HCT116 (cell line): ENCODE measurements at regions not wholly inside any gene's neighbourhood (a gene's known extent, or its start where the extent isn't known, plus 50 kb on each side); places are given as distances from the start of the nearest gene placed in this dataset.

Experiments used
- ATAC-seq: fragments of 200-7000 bp; cut with Tn5 transposase; 2 replicates; pipeline ENCODE4 v1.9.1; 2020; ENCODE audit warnings: mild to moderate bottlenecking, moderate library complexity
- BruUV-seq: library from RNA; stranded (reverse); fragments of 400-500 nt; replicated peaks from 2 replicates; lab custom pipeline; 2021; lab: Mats Ljungman, UMichigan
- CTCF ChIA-PET: fragments of 300-600 bp; sonication (Branson Sonifier 250); formaldehyde crosslinking; loops from one replicate; lab custom pipeline; 2021; ENCODE audit warnings: antibody characterized with exemption; lab: Charles Lee
- POLR2A ChIA-PET: fragments of 300-600, 350-600 bp; sonication (Branson Sonifier 250); formaldehyde crosslinking; loops from one replicate; lab custom pipeline; 2021; ENCODE audit warnings: antibody characterized with exemption; lab: Charles Lee
- RAD21 ChIA-PET, 2 experiments: fragments of 300-600 bp; sonication (Branson Sonifier 250); formaldehyde crosslinking; loops; one replicate each; lab custom pipeline; 2023; ENCODE audit warnings: low total read pairs in 2 of 2; ENCODE audit not compliant: uncharacterized antibody in 2 of 2, unreplicated experiment in 2 of 2, low non-redundant PET in 1 of 2; lab: Charles Lee
- DNase-seq: peaks from one replicate; pipeline ENCODE4 v3.0.0-alpha.2; 2010; ENCODE audit warnings: low read depth, low spot score
- H2AFZ ChIP-seq: fragments of 200-600 bp; shearing (Covaris generic), sonication (generic); 2 replicates; pipeline ENCODE4 v1.6.1; 2017; ENCODE audit warnings: low read depth, mixed run types, mixed read lengths, antibody characterized with exemption, low read length; ENCODE audit not compliant: poor library complexity, severe bottlenecking
- H3K27ac ChIP-seq: 2 replicates; pipeline ENCODE4 v1.5.1; 2012; ENCODE audit warnings: low read depth, low read length
- H3K27me3 ChIP-seq: fragments of 200-600 bp; sonication (generic); 2 replicates; pipeline ENCODE4 v1.6.1; 2016; ENCODE audit warnings: mixed run types, low read length, mixed read lengths; ENCODE audit not compliant: insufficient read depth
- H3K36me3 ChIP-seq, 2 experiments: fragments of 200-500 bp in 1 of 2; fragments of 200-600 bp in 1 of 2; sonication (Bioruptor generic) in 1 of 2; sonication (generic) in 1 of 2; 2 replicates each; pipeline versions ENCODE4 v1.5.1 to v1.6.1; 2014 to 2016; ENCODE audit warnings: low read length in 2 of 2, inconsistent platforms in 1 of 2, mixed read lengths in 1 of 2, mixed run types in 1 of 2; ENCODE audit not compliant: insufficient read depth in 2 of 2, control insufficient read depth in 1 of 2
- H3K4me1 ChIP-seq, 2 experiments: fragments of 200-600 bp in 1 of 2; sonication (generic) in 1 of 2; 2 replicates each; pipeline versions ENCODE4 v1.5.1 to v1.6.1; 2012 to 2017; ENCODE audit warnings: low read length in 2 of 2, inconsistent platforms in 1 of 2, mild to moderate bottlenecking in 1 of 2, mixed read lengths in 1 of 2, mixed run types in 1 of 2, moderate library complexity in 1 of 2; ENCODE audit not compliant: insufficient read depth in 2 of 2, control insufficient read depth in 1 of 2
- H3K4me2 ChIP-seq: fragments of 200-600 bp; sonication (generic); 2 replicates; pipeline ENCODE4 v1.6.1; 2017; ENCODE audit warnings: mixed run types, low read length, mixed read lengths
- H3K4me3 ChIP-seq, 2 experiments: fragments of 200-600 bp in 1 of 2; sonication (generic) in 1 of 2; replicated peaks in 1 of 2; 2 replicates each; pipeline ENCODE4 v1.5.1; 2011 to 2016; ENCODE audit warnings: low read length in 2 of 2, control low read depth in 1 of 2, low read depth in 1 of 2, mild to moderate bottlenecking in 1 of 2, mixed read lengths in 1 of 2, mixed run types in 1 of 2
- H3K79me2 ChIP-seq: fragments of 200-600 bp; sonication (generic); 2 replicates; pipeline ENCODE4 v1.6.1; 2017; ENCODE audit warnings: mild to moderate bottlenecking, mixed run types, low read length, moderate library complexity, mixed read lengths; ENCODE audit not compliant: insufficient read depth
- H3K9ac ChIP-seq: fragments of 200-600 bp; sonication (generic); 2 replicates; pipeline ENCODE4 v1.6.1; 2016; ENCODE audit warnings: low read length, mixed read lengths
- H3K9me2 ChIP-seq: fragments of 200-600 bp; sonication (generic), shearing (Covaris generic); 2 replicates; pipeline ENCODE4 v1.6.1; 2017; ENCODE audit warnings: mixed run types, mild to moderate bottlenecking, moderate library complexity; ENCODE audit not compliant: insufficient read depth
- H3K9me3 ChIP-seq, 2 experiments: fragments of 200-500 bp in 1 of 2; fragments of 200-600 bp in 1 of 2; sonication (Bioruptor generic) in 1 of 2; sonication (generic) in 1 of 2; 2 replicates each; pipeline ENCODE4 v1.6.1; 2014 to 2017; ENCODE audit warnings: low read length in 2 of 2, mixed read lengths in 2 of 2, inconsistent platforms in 1 of 2, low read depth in 1 of 2, mild to moderate bottlenecking in 1 of 2, mixed run types in 1 of 2, moderate library complexity in 1 of 2; ENCODE audit not compliant: control insufficient read depth in 1 of 2, insufficient read depth in 1 of 2
- H4K20me1 ChIP-seq: fragments of 200-600 bp; sonication (generic), shearing (Covaris generic); 2 replicates; pipeline ENCODE4 v1.6.1; 2017; ENCODE audit warnings: mixed run types, mild to moderate bottlenecking, moderate library complexity; ENCODE audit not compliant: insufficient read depth
- ATF3 ChIP-seq: IDR thresholded peaks from 2 replicates; pipeline ENCODE4 v1.6.1; 2012
- CBX3 ChIP-seq: IDR thresholded peaks from 2 replicates; pipeline ENCODE4 v1.6.1; 2012; ENCODE audit warnings: low read depth
- CEBPB ChIP-seq: IDR thresholded peaks from 2 replicates; pipeline ENCODE4 v1.6.1; 2012; ENCODE audit warnings: low read depth
- EGR1 ChIP-seq: IDR thresholded peaks from 2 replicates; pipeline ENCODE4 v1.6.1; 2012; ENCODE audit warnings: low read depth
- ELF1 ChIP-seq: IDR thresholded peaks from 2 replicates; pipeline ENCODE4 v1.6.1; 2012; ENCODE audit warnings: low read depth, borderline replicate concordance
- EZH2 ChIP-seq: fragments of 200-600 bp; sonication (generic); IDR thresholded peaks from 2 replicates; pipeline ENCODE4 v1.6.1; 2017; ENCODE audit warnings: antibody characterized with exemption, mixed run types
- EZH2phosphoT487 ChIP-seq: fragments of 200-600 bp; IDR thresholded peaks from 2 replicates; pipeline ENCODE4 v1.6.1; 2018; ENCODE audit warnings: antibody characterized with exemption, borderline replicate concordance
- FOSL1 ChIP-seq: IDR thresholded peaks from 2 replicates; pipeline ENCODE4 v1.6.1; 2012; ENCODE audit warnings: low read depth
- JUND ChIP-seq: IDR thresholded peaks from 2 replicates; pipeline ENCODE4 v1.6.1; 2012
- POLR2A ChIP-seq: IDR thresholded peaks from 2 replicates; pipeline ENCODE4 v1.7.0; 2011; ENCODE audit warnings: borderline replicate concordance; ENCODE audit not compliant: insufficient read depth, insufficient read length; ENCODE audit errors: extremely low read depth
- REST ChIP-seq: IDR thresholded peaks from 2 replicates; pipeline ENCODE4 v1.6.1; 2012; ENCODE audit warnings: low read depth
- SIN3A ChIP-seq: IDR thresholded peaks from 2 replicates; pipeline ENCODE4 v1.6.1; 2012; ENCODE audit warnings: low read depth
- SP1 ChIP-seq: IDR thresholded peaks from 2 replicates; pipeline ENCODE4 v1.6.1; 2012; ENCODE audit warnings: low read depth
- TCF7L2 ChIP-seq: IDR thresholded peaks from 2 replicates; pipeline ENCODE4 v1.7.0; 2011; ENCODE audit warnings: borderline replicate concordance, inconsistent platforms; ENCODE audit not compliant: insufficient read depth, insufficient read length; ENCODE audit errors: extremely low read depth
- YY1 ChIP-seq: IDR thresholded peaks from 2 replicates; pipeline ENCODE4 v1.6.1; 2011; ENCODE audit warnings: low read length, low read depth, moderate library complexity, mild to moderate bottlenecking; ENCODE audit not compliant: insufficient replicate concordance; ENCODE audit errors: extremely low read depth
- ZBTB33 ChIP-seq: IDR thresholded peaks from 2 replicates; pipeline ENCODE4 v1.6.1; 2011; ENCODE audit warnings: mild to moderate bottlenecking, low read length, moderate library complexity; ENCODE audit not compliant: insufficient replicate concordance; ENCODE audit errors: extremely low read depth
- ZFX ChIP-seq: fragments of 450-650 bp; IDR thresholded peaks from 2 replicates; pipeline ENCODE4 v1.6.1; 2017
- ZNF274 ChIP-seq: fragments of 200-500 bp; sonication (Bioruptor generic); IDR thresholded peaks from 2 replicates; pipeline ENCODE4 v1.6.1; 2014; ENCODE audit warnings: mild to moderate bottlenecking, low read depth, low read length, inconsistent platforms
- intact Hi-C: fragments of 100-400 bp; cut with micrococcal nuclease; formaldehyde crosslinking; loops from 2 replicates; pipeline ENCODE4 v1.10.0; 2022
- TF ChIP-seq, protein P1 (sequence below), 3 experiments: fragments of 200-600 bp in 1 of 3; sonication (generic) in 1 of 3; IDR thresholded peaks in 2 of 3; conservative IDR thresholded peaks in 1 of 3; 2 replicates each; pipeline ENCODE4 v1.5.1; 2012 to 2017; ENCODE audit warnings: low read depth in 2 of 3, low read length in 2 of 3, antibody characterized with exemption in 1 of 3, borderline replicate concordance in 1 of 3, control low read depth in 1 of 3, mild to moderate bottlenecking in 1 of 3, mixed read lengths in 1 of 3, mixed run types in 1 of 3, moderate library complexity in 1 of 3; ENCODE audit not compliant: insufficient read depth in 1 of 3
- TF ChIP-seq, protein P2 (sequence below): IDR thresholded peaks from 2 replicates; pipeline ENCODE4 v1.6.1; 2012

- no TSS peak for BruUV-seq
- H3K36me3 ChIP-seq: no peaks in the 10 kb centered on the region
- intact Hi-C loops: no loop called here
- H3K9me3 ChIP-seq: no peaks in the 10 kb centered on the region
- H3K79me2 ChIP-seq: no peaks in the 10 kb centered on the region
- DNase-seq (no peak), ATAC-seq (no peak)
- H3K27ac ChIP-seq: no peak overlapping the region
- no peaks in the 10 kb centered on the region for H3K27me3 ChIP-seq
- H3K4me2 ChIP-seq: no peak overlapping the region
- POLR2A ChIA-PET: no interaction called here
- no peaks in the 10 kb centered on the region for H3K9me2 ChIP-seq
- H4K20me1 ChIP-seq: no peaks in the 10 kb centered on the region
- H3K4me3 ChIP-seq: no peak overlapping the region
- H3K4me1 ChIP-seq: no peaks in the 10 kb centered on the region
- RAD21 ChIA-PET: interaction anchor here in 1 of 2 experiments (0.6 kb wide), 1 partner anchor 258 kb away, joined by 3 read pairs; no protein-coding TSS in a partner anchor
- H3K9ac ChIP-seq: no peak overlapping the region
- CTCF ChIA-PET: no interaction called here
- H2AFZ ChIP-seq: no peak overlapping the region
- TF ChIP-seq EZH2phosphoT487 (no peak), ELF1 (no peak), ZFX (no peak), FOSL1 (peak; percentile 55), REST (no peak), EZH2 (no peak), CBX3 (no peak), SIN3A (no peak), ZBTB33 (no peak), POLR2A (no peak), TCF7L2 (no peak), ZNF274 (no peak), SP1 (0 out of 2 replicates have a peak, but pooled peaks have one; percentile 26), YY1 (no peak), CEBPB (no peak), EGR1 (no peak), ATF3 (no peak), JUND (no peak)
- TF ChIP-seq, protein P1, sequence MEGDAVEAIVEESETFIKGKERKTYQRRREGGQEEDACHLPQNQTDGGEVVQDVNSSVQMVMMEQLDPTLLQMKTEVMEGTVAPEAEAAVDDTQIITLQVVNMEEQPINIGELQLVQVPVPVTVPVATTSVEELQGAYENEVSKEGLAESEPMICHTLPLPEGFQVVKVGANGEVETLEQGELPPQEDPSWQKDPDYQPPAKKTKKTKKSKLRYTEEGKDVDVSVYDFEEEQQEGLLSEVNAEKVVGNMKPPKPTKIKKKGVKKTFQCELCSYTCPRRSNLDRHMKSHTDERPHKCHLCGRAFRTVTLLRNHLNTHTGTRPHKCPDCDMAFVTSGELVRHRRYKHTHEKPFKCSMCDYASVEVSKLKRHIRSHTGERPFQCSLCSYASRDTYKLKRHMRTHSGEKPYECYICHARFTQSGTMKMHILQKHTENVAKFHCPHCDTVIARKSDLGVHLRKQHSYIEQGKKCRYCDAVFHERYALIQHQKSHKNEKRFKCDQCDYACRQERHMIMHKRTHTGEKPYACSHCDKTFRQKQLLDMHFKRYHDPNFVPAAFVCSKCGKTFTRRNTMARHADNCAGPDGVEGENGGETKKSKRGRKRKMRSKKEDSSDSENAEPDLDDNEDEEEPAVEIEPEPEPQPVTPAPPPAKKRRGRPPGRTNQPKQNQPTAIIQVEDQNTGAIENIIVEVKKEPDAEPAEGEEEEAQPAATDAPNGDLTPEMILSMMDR (IDR thresholded peaks at IDR 0.05 in 2 of 3, conservative IDR thresholded peaks at IDR 0.05 in 1 of 3; ENCODE audit: borderline replicate concordance in 1 of 3, insufficient read depth in 1 of 3, low read depth in 2 of 3, low read length in 2 of 3): no peak
- TF ChIP-seq, protein P2, sequence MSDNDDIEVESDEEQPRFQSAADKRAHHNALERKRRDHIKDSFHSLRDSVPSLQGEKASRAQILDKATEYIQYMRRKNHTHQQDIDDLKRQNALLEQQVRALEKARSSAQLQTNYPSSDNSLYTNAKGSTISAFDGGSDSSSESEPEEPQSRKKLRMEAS: 0 out of 2 replicates have a peak, but pooled peaks have one; percentile 15
- TF ChIP-seq, all 23 proteins: peak for 3
Measured at GRCh38 chr2:114192362-114192761, 250.1 kb upstream of the DPP10 start.
